Ascending aorta (tissue), 2 donors: ENCODE measurements at regions not wholly inside any gene's neighbourhood (a gene's known extent, or its start where the extent isn't known, plus 50 kb on each side); places are given as distances from the start of the nearest gene placed in this dataset.

ENCODE experiments used
- DNase-seq, 2 donors: peaks; one replicate each; pipeline ENCODE4 v3.0.0-alpha.2; 2019; ENCODE audit warnings: low spot score in 2 of 2
- H3K27ac ChIP-seq, 2 donors: fragments of 200-600 bp; sonication (generic); one replicate each; pipeline ENCODE4 v1.5.1; 2016 to 2017; ENCODE audit warnings: mild to moderate bottlenecking in 1 of 2
- H3K27me3 ChIP-seq: fragments of 200-600 bp; sonication (generic); one replicate; pipeline ENCODE4 v1.5.1; 2017
- H3K36me3 ChIP-seq, 2 donors: fragments of 200-600 bp; sonication (generic); one replicate each; pipeline ENCODE4 v1.5.1; 2016
- H3K4me1 ChIP-seq, 2 donors: fragments of 200-600 bp; sonication (generic); one replicate each; pipeline ENCODE4 v1.5.1; 2016 to 2017; ENCODE audit warnings: mild to moderate bottlenecking in 1 of 2
- H3K4me3 ChIP-seq, 2 donors: fragments of 200-600 bp; sonication (generic); one replicate each; pipeline ENCODE4 v1.5.1; 2016 to 2017; ENCODE audit warnings: mild to moderate bottlenecking in 1 of 2
- H3K9me3 ChIP-seq, 2 donors: fragments of 200-600 bp; sonication (generic); one replicate each; pipeline ENCODE4 v1.5.1; 2016
- CTCF ChIP-seq, 3 experiments: fragments of 200-600 bp in 2 of 3; fragments of 450-650 bp in 1 of 3; sonication (generic) in 2 of 3; IDR thresholded peaks; one replicate each; pipeline ENCODE4 v1.5.1; 2016 to 2019; ENCODE audit warnings: antibody characterized with exemption in 3 of 3, mild to moderate bottlenecking in 1 of 3, moderate library complexity in 1 of 3
- intact Hi-C: fragments of 100-400 bp; cut with DNase I; formaldehyde crosslinking; loops from one replicate; pipeline ENCODE4 v1.15.1; 2023

- H3K36me3 ChIP-seq, result no peaks in the 10 kb centered on the region
- no peak overlapping the region for H3K27ac ChIP-seq
- no peaks in the 10 kb centered on the region for H3K27me3 ChIP-seq
- H3K9me3 ChIP-seq, result no peaks in the 10 kb centered on the region
- DNase-seq, result no peak
- H3K4me3 ChIP-seq, result no peak overlapping the region
- intact Hi-C loops, result no loop called here
- H3K4me1 ChIP-seq, result no peaks in the 10 kb centered on the region
- TF ChIP-seq CTCF (IDR thresholded peaks at IDR 0.05), result no peak
These were observed 165.0 kb downstream of the VEGFA start for GRCh38 chr6:43934803-43935602.

GRCh38 chr6:43934183-43934802 lies 164.3 kb downstream of the VEGFA start:
- intact Hi-C loops, result no loop called here
- Histone ChIP-seq H3K27me3 (no peaks in the 10 kb centered on the region), H3K9me3 (no peaks in the 10 kb centered on the region), H3K36me3 (no peaks in the 10 kb centered on the region), H3K4me3 (no peak overlapping the region), H3K27ac (no peak overlapping the region), H3K4me1 (no peaks in the 10 kb centered on the region)
- no peak for DNase-seq
- no peak for TF ChIP-seq CTCF (IDR thresholded peaks at IDR 0.05)

DNA sequence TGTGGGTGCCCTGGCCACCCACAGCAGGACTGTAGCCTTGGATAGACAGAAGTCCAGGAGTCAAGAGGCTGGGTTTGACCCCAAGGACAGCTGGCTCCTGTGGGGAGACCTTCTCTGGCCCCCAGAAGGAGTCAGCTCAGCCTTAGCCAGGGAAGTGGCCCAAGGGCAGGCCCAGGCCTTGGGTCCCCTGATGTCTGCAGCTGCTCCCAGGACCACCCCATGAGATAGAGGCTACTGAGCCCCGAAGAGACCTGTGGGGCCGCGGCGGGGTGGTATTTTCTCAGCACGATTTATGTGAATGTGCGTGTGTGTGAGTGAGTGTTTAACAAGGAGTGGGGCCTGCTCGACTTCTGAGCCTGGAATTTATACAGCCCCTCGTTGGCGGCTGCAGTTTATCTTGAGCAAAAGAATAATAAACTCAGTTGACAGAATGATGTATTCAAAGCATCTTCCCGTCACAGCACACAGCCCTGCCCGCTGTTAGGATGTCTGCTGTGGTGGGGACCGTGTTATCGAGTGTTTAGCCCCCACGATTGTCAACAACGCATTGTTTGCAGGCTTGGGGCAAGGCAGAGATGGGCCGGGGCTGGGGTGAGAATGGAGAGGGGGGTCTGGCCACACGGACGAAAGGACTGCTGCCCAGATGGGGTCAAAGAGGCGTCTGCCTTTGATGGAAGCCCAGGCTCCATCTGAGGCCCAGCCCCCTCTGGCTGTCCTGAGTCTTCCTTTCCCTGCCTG lies 163.3 kb downstream of the VEGFA start:
- H3K27ac ChIP-seq, result no peak overlapping the region
- no peaks in the 10 kb centered on the region for H3K27me3 ChIP-seq
- H3K4me1 ChIP-seq, result no peaks in the 10 kb centered on the region
- no peak for DNase-seq
- intact Hi-C loops, result no loop called here
- TF ChIP-seq CTCF (IDR thresholded peaks at IDR 0.05), result no peak
- no peaks in the 10 kb centered on the region for H3K9me3 ChIP-seq
- no peaks in the 10 kb centered on the region for H3K36me3 ChIP-seq
- no peak overlapping the region for H3K4me3 ChIP-seq

DNA sequence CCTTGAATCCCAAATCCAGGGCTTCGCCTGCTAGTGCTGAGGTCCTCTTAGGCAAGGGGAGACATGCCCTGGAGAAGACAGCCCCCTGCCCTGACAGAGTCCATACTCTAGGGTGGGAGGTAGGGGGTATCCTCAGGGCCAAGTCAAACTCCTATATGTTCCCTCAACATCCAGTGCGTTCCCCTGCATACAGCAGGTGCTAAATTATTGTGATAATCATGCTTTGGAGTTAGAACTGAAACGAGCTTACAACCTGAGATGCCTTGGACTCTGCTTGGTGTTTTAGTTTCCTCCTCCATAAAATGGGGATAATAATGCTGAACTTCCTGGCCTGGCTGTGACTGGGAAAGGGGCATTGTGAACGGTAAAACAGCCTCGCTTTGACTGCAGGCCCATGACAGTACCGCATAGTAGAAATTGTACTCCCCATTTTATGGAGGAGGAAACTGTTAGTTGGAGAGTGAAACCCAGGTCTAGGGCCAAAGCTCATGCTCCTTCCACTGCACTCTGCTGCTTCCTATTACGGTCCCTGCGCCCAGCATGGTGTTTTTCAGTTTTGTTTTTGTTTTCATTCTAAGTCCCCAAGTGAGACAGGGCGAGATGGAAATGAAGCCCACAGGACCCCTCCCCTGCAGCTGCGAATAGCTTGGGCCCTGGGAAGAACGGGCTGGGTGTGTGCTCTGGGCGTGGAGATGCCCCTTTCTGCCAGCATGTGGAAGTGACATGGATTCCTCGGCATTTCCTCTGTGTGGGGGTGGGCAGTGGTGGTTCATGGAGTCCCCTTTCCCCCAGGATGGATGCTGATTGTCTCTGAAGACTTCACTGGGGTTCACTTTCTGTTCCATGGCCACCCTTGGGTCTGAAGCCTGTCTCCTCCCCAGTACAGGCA lies 162.5 kb downstream of the VEGFA start:
- Histone ChIP-seq H3K9me3 (no peaks in the 10 kb centered on the region), H3K36me3 (no peaks in the 10 kb centered on the region), H3K4me3 (no peak overlapping the region), H3K27me3 (no peaks in the 10 kb centered on the region), H3K27ac (no peak overlapping the region), H3K4me1 (no peaks in the 10 kb centered on the region)
- intact Hi-C loops, result no loop called here
- TF ChIP-seq CTCF (IDR thresholded peaks at IDR 0.05), result no peak
- DNase-seq, result no peak

DNA sequence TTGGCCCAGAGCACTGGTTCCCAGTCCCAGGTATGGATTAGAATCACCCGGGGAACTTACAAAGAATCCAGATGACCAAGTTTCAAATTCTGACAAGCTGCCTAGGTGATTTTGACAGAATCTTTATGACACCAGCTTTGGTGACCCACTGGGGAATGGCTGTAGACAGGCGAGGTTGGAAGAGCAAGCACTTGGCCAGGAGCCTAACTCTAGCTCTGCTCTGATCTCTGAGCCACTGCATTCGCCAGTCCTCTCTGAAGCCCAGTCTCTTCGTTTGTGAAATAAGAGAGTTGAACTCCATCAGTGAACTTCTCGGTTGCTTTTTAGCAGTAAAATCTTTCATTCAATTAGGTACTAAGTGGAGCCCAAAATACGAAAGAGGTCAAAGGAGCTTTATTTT lies 161.2 kb downstream of the VEGFA start:
- TF ChIP-seq CTCF (IDR thresholded peaks at IDR 0.05), result no peak
- no peaks in the 10 kb centered on the region for H3K36me3 ChIP-seq
- intact Hi-C loops, result no loop called here
- no peak overlapping the region for H3K4me3 ChIP-seq
- H3K27ac ChIP-seq, result no peak overlapping the region
- no peaks in the 10 kb centered on the region for H3K27me3 ChIP-seq
- no peak for DNase-seq
- no peaks in the 10 kb centered on the region for H3K4me1 ChIP-seq
- no peaks in the 10 kb centered on the region for H3K9me3 ChIP-seq
